CD4-positive, alpha-beta memory T cell (primary cell): ENCODE measurements at regions not wholly inside any gene's neighbourhood (a gene's known extent, or its start where the extent isn't known, plus 50 kb on each side); places are given as distances from the start of the nearest gene placed in this dataset.

Source experiments
- CTCF ChIA-PET: fragments of 350-600 bp; sonication (Branson Sonifier 250); formaldehyde crosslinking; loops from one replicate; lab custom pipeline; 2021; ENCODE audit warnings: inconsistent platforms; ENCODE audit not compliant: partially characterized antibody; lab: Charles Lee
- POLR2A ChIA-PET: fragments of 350-600 bp; sonication (Branson Sonifier 250); formaldehyde crosslinking; loops from one replicate; lab custom pipeline; 2021; ENCODE audit not compliant: partially characterized antibody; lab: Charles Lee
- DNase-seq, 5 donors: peaks; one replicate each; pipeline versions ENCODE4 v3.0.0 to v3.0.0-alpha.2; 2020 to 2022; ENCODE audit warnings: mixed read lengths in 1 of 5
- H3K27ac ChIP-seq: one replicate; pipeline ENCODE4 v1.7.0; 2013; ENCODE audit warnings: low read depth, low read length
- H3K27me3 ChIP-seq: 2 replicates; pipeline ENCODE4 v1.7.0; 2013; ENCODE audit warnings: mild to moderate bottlenecking, low read length, moderate library complexity; ENCODE audit not compliant: insufficient read depth
- H3K36me3 ChIP-seq: 2 replicates; pipeline ENCODE4 v1.7.0; 2013; ENCODE audit warnings: mild to moderate bottlenecking, low read length, moderate library complexity; ENCODE audit not compliant: insufficient read depth
- H3K4me1 ChIP-seq: 2 replicates; pipeline ENCODE4 v1.7.0; 2013; ENCODE audit warnings: mild to moderate bottlenecking, low read length, moderate library complexity; ENCODE audit not compliant: insufficient read depth
- H3K4me3 ChIP-seq, 2 donors: one replicate each; pipeline ENCODE4 v1.7.0; 2013; ENCODE audit warnings: low read length in 2 of 2, mild to moderate bottlenecking in 1 of 2
- H3K9me3 ChIP-seq, 2 donors: one replicate each; pipeline ENCODE4 v1.7.0; 2013; ENCODE audit warnings: low read length in 2 of 2, control low read depth in 1 of 2; ENCODE audit not compliant: control insufficient read depth in 1 of 2
- H3K27ac Mint-ChIP-seq, 7 donors: one replicate each; pipeline ENCODE4 v1.8.0; 2020 to 2021; ENCODE audit warnings: mixed read lengths in 7 of 7, mild to moderate bottlenecking in 6 of 7, inconsistent platforms in 3 of 7, moderate library complexity in 3 of 7
- H3K27me3 Mint-ChIP-seq, 2 donors: one replicate each; pipeline ENCODE4 v1.8.0; 2020 to 2021; ENCODE audit warnings: mixed read lengths in 2 of 2
- H3K36me3 Mint-ChIP-seq, 2 donors: one replicate each; pipeline ENCODE4 v1.8.0; 2020 to 2021; ENCODE audit warnings: mixed read lengths in 2 of 2, inconsistent platforms in 1 of 2, mild to moderate bottlenecking in 1 of 2
- H3K4me1 Mint-ChIP-seq, 4 donors: one replicate each; pipeline ENCODE4 v1.8.0; 2020 to 2021; ENCODE audit warnings: mixed read lengths in 4 of 4, mild to moderate bottlenecking in 1 of 4
- H3K4me3 Mint-ChIP-seq, 8 donors: one replicate each; pipeline ENCODE4 v1.8.0; 2020 to 2021; ENCODE audit warnings: mixed read lengths in 8 of 8, mild to moderate bottlenecking in 7 of 8, moderate library complexity in 6 of 8, inconsistent platforms in 3 of 8
- H3K9me3 Mint-ChIP-seq, 8 donors: one replicate each; pipeline ENCODE4 v1.8.0; 2020 to 2021; ENCODE audit warnings: mixed read lengths in 8 of 8, mild to moderate bottlenecking in 5 of 8, inconsistent platforms in 3 of 8, moderate library complexity in 1 of 8
- intact Hi-C: fragments of 100-400 bp; cut with micrococcal nuclease; formaldehyde crosslinking; loops from one replicate; pipeline ENCODE4 v1.15.1; 2023

GRCh38 chr5:16346380-16346779 is 119.2 kb downstream of the ZNF622 start:
- Mint-ChIP-seq H3K27me3 (peaks cover 2 to 4% of the 10 kb centered on the region in 2 donors), H3K9me3 (peaks cover 0 to 4% (median 2%) of the 10 kb centered on the region in 8 donors), H3K27ac (no peak overlapping the region), H3K4me1 (peaks cover 0 to 1% (median 0%) of the 10 kb centered on the region in 4 donors), H3K36me3 (no peaks in the 10 kb centered on the region), H3K4me3 (no peak overlapping the region)
- ChIA-PET CTCF (interaction anchor here (1.0 kb wide), 1 partner anchor 9 kb away, joined by 3 read pairs; no protein-coding TSS in a partner anchor), POLR2A (no interaction called here)
- no peaks in the 10 kb centered on the region for H3K36me3 ChIP-seq
- H3K9me3 ChIP-seq = no peaks in the 10 kb centered on the region
- H3K4me3 ChIP-seq = no peak overlapping the region
- no peak overlapping the region for H3K27ac ChIP-seq
- intact Hi-C loops = no loop called here
- H3K4me1 ChIP-seq = no peaks in the 10 kb centered on the region
- DNase-seq = no peak
- no peaks in the 10 kb centered on the region for H3K27me3 ChIP-seq

DNA sequence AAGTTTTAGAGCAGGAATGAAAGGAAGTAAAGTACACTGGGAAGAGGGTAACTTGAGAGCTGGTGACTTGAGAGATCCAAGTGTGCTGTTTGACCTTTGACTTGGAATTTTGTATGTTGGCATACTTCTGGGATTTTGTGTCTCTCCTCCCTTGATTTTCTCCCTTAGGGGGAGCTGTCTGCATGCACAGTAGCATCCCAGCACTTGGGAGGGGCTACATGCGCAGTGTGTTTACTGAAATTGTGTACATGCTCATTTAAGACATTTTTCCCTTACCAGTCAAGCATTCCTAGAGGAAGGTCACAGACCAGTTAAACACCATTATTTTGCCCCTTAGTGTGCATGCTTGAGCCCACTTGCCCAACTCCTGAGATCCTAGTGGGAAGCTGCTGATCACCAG is 120.1 kb downstream of the ZNF622 start:
- no peak overlapping the region for H3K27ac ChIP-seq
- CTCF ChIA-PET = no interaction called here

DNA sequence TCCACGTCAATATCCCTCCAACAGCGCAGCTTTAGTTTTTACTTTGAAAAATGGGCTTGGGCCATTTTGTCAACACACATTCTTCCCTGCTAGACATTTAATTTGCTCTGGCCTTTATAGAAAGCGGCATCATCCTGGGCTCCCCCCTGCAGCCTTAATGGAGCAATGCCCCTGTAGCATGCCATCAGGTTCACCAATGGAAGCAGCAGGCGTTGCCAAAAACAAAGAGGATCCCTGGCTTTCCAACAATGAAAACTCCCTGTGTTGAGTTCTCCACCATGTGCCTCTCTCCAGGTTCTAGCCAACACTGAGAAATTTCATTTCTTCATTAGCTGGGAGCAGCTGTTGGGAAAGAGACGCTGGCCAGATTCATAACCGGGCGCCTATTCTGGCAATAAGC is 139.5 kb downstream of the ZNF622 start:
- Histone ChIP-seq H3K27me3 (no peaks in the 10 kb centered on the region), H3K27ac (no peak overlapping the region), H3K36me3 (no peaks in the 10 kb centered on the region), H3K9me3 (no peaks in the 10 kb centered on the region), H3K4me3 (no peak overlapping the region), H3K4me1 (no peaks in the 10 kb centered on the region)
- Mint-ChIP-seq H3K27me3 (peaks cover 0 to 9% of the 10 kb centered on the region in 2 donors), H3K36me3 (no peaks in the 10 kb centered on the region), H3K27ac (no peak overlapping the region), H3K4me3 (no peak overlapping the region), H3K4me1 (no peaks in the 10 kb centered on the region), H3K9me3 (peaks cover 0 to 3% (median 0%) of the 10 kb centered on the region in 8 donors)
- intact Hi-C loops = no loop called here
- ChIA-PET CTCF (no interaction called here), POLR2A (no interaction called here)
- DNase-seq = no peak

More for the DNA sequence above, 120.1 kb downstream of the ZNF622 start:
- Histone ChIP-seq H3K4me1 (no peaks in the 10 kb centered on the region), H3K4me3 (no peak overlapping the region), H3K27me3 (no peaks in the 10 kb centered on the region), H3K9me3 (no peaks in the 10 kb centered on the region), H3K36me3 (no peaks in the 10 kb centered on the region)
- Mint-ChIP-seq H3K36me3 (no peaks in the 10 kb centered on the region), H3K27me3 (peaks cover 2 to 4% of the 10 kb centered on the region in 2 donors), H3K27ac (no peak overlapping the region), H3K9me3 (peaks cover 0 to 4% (median 2%) of the 10 kb centered on the region in 8 donors), H3K4me3 (no peak overlapping the region), H3K4me1 (peaks cover 0 to 1% (median 0%) of the 10 kb centered on the region in 4 donors)
- POLR2A ChIA-PET = no interaction called here
- DNase-seq = no peak
- intact Hi-C loops = no loop called here

GRCh38 chr5:16321284-16321683 is 141.7 kb upstream of the MARCHF11 start:
- Mint-ChIP-seq H3K4me3 (no peak overlapping the region), H3K36me3 (no peaks in the 10 kb centered on the region), H3K27ac (no peak overlapping the region), H3K4me1 (no peaks in the 10 kb centered on the region), H3K27me3 (peaks cover 0 to 9% of the 10 kb centered on the region in 2 donors), H3K9me3 (peaks cover 0 to 2% (median 0%) of the 10 kb centered on the region in 8 donors)
- POLR2A ChIA-PET = no interaction called here
- H3K36me3 ChIP-seq = no peaks in the 10 kb centered on the region
- no peaks in the 10 kb centered on the region for H3K27me3 ChIP-seq
- H3K4me3 ChIP-seq = no peak overlapping the region
- DNase-seq = no peak
- intact Hi-C loops = no loop called here
- H3K9me3 ChIP-seq = no peaks in the 10 kb centered on the region
- H3K27ac ChIP-seq = no peak overlapping the region
- H3K4me1 ChIP-seq = no peaks in the 10 kb centered on the region
- CTCF ChIA-PET = no interaction called here

DNA sequence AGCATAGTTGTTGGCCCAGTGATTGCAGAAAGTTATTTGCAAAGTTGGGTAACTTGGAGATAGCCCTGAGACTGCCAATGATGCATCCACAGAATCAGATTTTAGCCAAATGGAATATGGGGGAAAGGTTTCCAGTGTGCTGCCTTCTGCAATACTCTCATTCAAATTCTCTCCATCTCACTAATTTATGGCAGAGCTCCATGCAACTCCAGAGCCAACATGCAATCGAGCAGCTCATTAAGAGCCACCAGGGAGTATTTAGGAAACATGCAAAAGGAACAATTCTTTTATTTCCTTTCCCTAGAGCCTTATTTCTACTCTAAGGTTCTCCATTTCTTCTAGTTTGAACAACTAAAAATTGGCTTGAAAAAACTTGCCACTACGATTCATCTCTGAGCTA is 135.9 kb upstream of the MARCHF11 start:
- no peaks in the 10 kb centered on the region for H3K4me1 Mint-ChIP-seq
- no peak overlapping the region for H3K4me3 Mint-ChIP-seq
- H3K9me3 Mint-ChIP-seq = peaks cover 0 to 2% (median 0%) of the 10 kb centered on the region in 8 donors
- ChIA-PET CTCF (no interaction called here), POLR2A (no interaction called here)
- no peak overlapping the region for H3K27ac Mint-ChIP-seq
- H3K27ac ChIP-seq = no peak overlapping the region
- H3K4me1 ChIP-seq = no peaks in the 10 kb centered on the region
- no peaks in the 10 kb centered on the region for H3K27me3 ChIP-seq
- intact Hi-C loops = no loop called here
- DNase-seq = no peak
- H3K36me3 ChIP-seq = no peaks in the 10 kb centered on the region
- no peaks in the 10 kb centered on the region for H3K9me3 ChIP-seq
- peaks cover 0 to 5% of the 10 kb centered on the region in 2 donors for H3K27me3 Mint-ChIP-seq
- H3K36me3 Mint-ChIP-seq = no peaks in the 10 kb centered on the region
- no peak overlapping the region for H3K4me3 ChIP-seq

DNA sequence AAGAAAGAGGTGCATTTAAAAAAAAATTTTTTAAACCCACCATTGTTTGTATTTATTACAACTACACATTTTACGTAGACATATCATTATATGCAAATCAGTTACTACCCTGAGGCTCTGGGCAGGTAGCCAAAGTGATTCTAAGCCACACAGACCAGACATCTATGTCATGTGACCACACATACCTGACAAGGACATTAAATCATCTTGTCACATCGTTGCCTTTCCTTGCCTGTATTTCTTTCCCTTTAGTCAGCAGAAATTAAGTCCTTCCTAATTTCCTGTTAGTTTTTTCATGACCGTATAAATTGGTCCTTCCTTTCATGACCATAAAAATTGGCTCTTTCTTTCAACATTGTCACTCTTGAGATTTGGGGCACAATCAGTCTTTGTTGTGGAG is 134.2 kb upstream of the MARCHF11 start:
- POLR2A ChIA-PET = no interaction called here
- no peak overlapping the region for H3K4me3 Mint-ChIP-seq
- H3K4me3 ChIP-seq = no peak overlapping the region
- no peaks in the 10 kb centered on the region for H3K36me3 Mint-ChIP-seq
- H3K36me3 ChIP-seq = no peaks in the 10 kb centered on the region
- H3K27me3 Mint-ChIP-seq = peaks cover 0 to 3% of the 10 kb centered on the region in 2 donors
- H3K4me1 ChIP-seq = no peaks in the 10 kb centered on the region
- CTCF ChIA-PET = no interaction called here
- H3K4me1 Mint-ChIP-seq = no peaks in the 10 kb centered on the region
- intact Hi-C loops = no loop called here
- no peaks in the 10 kb centered on the region for H3K27me3 ChIP-seq
- H3K27ac ChIP-seq = no peak overlapping the region
- peaks cover 0 to 4% (median 0%) of the 10 kb centered on the region in 8 donors for H3K9me3 Mint-ChIP-seq
- no peak overlapping the region for H3K27ac Mint-ChIP-seq
- no peaks in the 10 kb centered on the region for H3K9me3 ChIP-seq
- DNase-seq = no peak

DNA sequence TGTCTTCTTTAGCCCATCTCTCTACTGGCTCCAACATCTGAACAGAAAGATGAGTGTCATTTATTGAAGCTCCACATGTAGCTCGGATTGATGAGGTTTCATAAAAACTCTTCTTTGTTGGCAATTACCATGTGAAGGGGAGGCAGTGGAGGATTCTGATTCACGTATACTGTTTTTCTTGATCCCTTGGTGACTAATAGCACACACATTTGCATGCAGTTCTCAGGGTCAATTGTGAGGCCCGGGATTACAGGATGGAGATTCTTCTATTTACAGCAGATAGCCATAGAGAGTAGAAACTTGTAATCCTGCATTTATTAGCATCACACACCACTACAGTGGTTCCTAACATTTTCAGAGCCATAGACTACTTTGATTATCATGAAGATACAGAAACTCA is 133.2 kb upstream of the MARCHF11 start:
- Histone ChIP-seq H3K4me3 (no peak overlapping the region), H3K27ac (no peak overlapping the region), H3K36me3 (no peaks in the 10 kb centered on the region), H3K9me3 (no peaks in the 10 kb centered on the region), H3K4me1 (no peaks in the 10 kb centered on the region), H3K27me3 (no peaks in the 10 kb centered on the region)
- Mint-ChIP-seq H3K4me1 (no peaks in the 10 kb centered on the region), H3K36me3 (no peaks in the 10 kb centered on the region), H3K4me3 (no peak overlapping the region), H3K27ac (no peak overlapping the region), H3K27me3 (peaks cover 0 to 2% of the 10 kb centered on the region in 2 donors), H3K9me3 (peaks cover 0 to 4% (median 0%) of the 10 kb centered on the region in 8 donors)
- no peak for DNase-seq
- intact Hi-C loops = no loop called here
- CTCF ChIA-PET = no interaction called here
- POLR2A ChIA-PET = no interaction called here

GRCh38 chr5:16311666-16312065 is 132.1 kb upstream of the MARCHF11 start:
- no peak overlapping the region for H3K27ac ChIP-seq
- Mint-ChIP-seq H3K27me3 (no peaks in the 10 kb centered on the region), H3K4me3 (no peak overlapping the region), H3K9me3 (peaks cover 0 to 4% (median under 1%) of the 10 kb centered on the region in 8 donors), H3K36me3 (no peaks in the 10 kb centered on the region), H3K27ac (no peak overlapping the region), H3K4me1 (no peaks in the 10 kb centered on the region)
- intact Hi-C loops = no loop called here
- POLR2A ChIA-PET = no interaction called here
- CTCF ChIA-PET = interaction anchor here (0.6 kb wide), 1 partner anchor 43 kb away, joined by 3 read pairs; no protein-coding TSS in a partner anchor
- no peaks in the 10 kb centered on the region for H3K9me3 ChIP-seq
- DNase-seq = no peak
- H3K27me3 ChIP-seq = no peaks in the 10 kb centered on the region
- no peaks in the 10 kb centered on the region for H3K4me1 ChIP-seq
- no peak overlapping the region for H3K4me3 ChIP-seq
- no peaks in the 10 kb centered on the region for H3K36me3 ChIP-seq
